GM19372 (cell line): ENCODE measurements at regions not wholly inside any gene's neighbourhood (a gene's known extent, or its start where the extent isn't known, plus 50 kb on each side); places are given as distances from the start of the nearest gene placed in this dataset.

ENCODE experiments used
- ATAC-seq: cut with Tn5 transposase; IDR thresholded peaks from one replicate; pipeline ENCODE4 v1.9.1; 2021; ENCODE audit warnings: mild to moderate bottlenecking, low read depth, moderate library complexity; ENCODE audit not compliant: unreplicated experiment

GRCh38 chr17:71033336-71033735 is 864.0 kb downstream of the KCNJ2 start:
- no peak for ATAC-seq

- no peak for ATAC-seq
These were observed 865.9 kb downstream of the KCNJ2 start for GRCh38 chr17:71035226-71035625.

- no peak for ATAC-seq
These were observed 868.1 kb downstream of the KCNJ2 start for GRCh38 chr17:71037386-71037785.

GRCh38 chr17:71039391-71039790 is 870.1 kb downstream of the KCNJ2 start:
- no peak for ATAC-seq

GRCh38 chr17:71052971-71053370 is 883.6 kb downstream of the KCNJ2 start:
- ATAC-seq = no peak

GRCh38 chr17:71055128-71055527 is 885.8 kb downstream of the KCNJ2 start:
- ATAC-seq = no peak

- ATAC-seq = no peak
These were observed 888.1 kb downstream of the KCNJ2 start for GRCh38 chr17:71057448-71057847.

GRCh38 chr17:71057938-71058337 is 888.6 kb downstream of the KCNJ2 start:
- ATAC-seq = no peak

- ATAC-seq = no peak
These were observed 893.8 kb downstream of the KCNJ2 start for GRCh38 chr17:71063127-71063526.

- ATAC-seq = no peak
These were observed 894.2 kb downstream of the KCNJ2 start for GRCh38 chr17:71063559-71063958.

- no peak for ATAC-seq
These were observed 898.5 kb downstream of the KCNJ2 start for GRCh38 chr17:71067669-71068407.

GRCh38 chr17:71068408-71068750 is 899.0 kb downstream of the KCNJ2 start:
- no peak for ATAC-seq

- ATAC-seq = no peak
These were observed 901.7 kb downstream of the KCNJ2 start for GRCh38 chr17:71071041-71071440.

GRCh38 chr17:71071837-71072236 is 902.5 kb downstream of the KCNJ2 start:
- ATAC-seq = no peak

GRCh38 chr17:71080937-71081336 is 911.6 kb downstream of the KCNJ2 start:
- ATAC-seq = no peak

GRCh38 chr17:71081666-71082065 is 912.3 kb downstream of the KCNJ2 start:
- no peak for ATAC-seq

GRCh38 chr17:71084219-71084618 is 914.9 kb downstream of the KCNJ2 start:
- ATAC-seq = no peak

- no peak for ATAC-seq
These were observed 915.5 kb downstream of the KCNJ2 start for GRCh38 chr17:71084838-71085237.

GRCh38 chr17:71085238-71086033 is 916.1 kb downstream of the KCNJ2 start:
- ATAC-seq = no peak

GRCh38 chr17:71089431-71089830 is 920.1 kb downstream of the KCNJ2 start:
- ATAC-seq = no peak

GRCh38 chr17:71098071-71098470 is 928.7 kb downstream of the KCNJ2 start:
- no peak for ATAC-seq
